ENCODE measurements at regions not wholly inside any gene's neighbourhood (a gene's known extent, or its start where the extent isn't known, plus 50 kb on each side); places are given as distances from the start of the nearest gene placed in this dataset.
"Not testable (repeated sequence)": the region's sequence is repeated elsewhere in the genome, so short reads cannot be mapped to it uniquely, and the experiment has no call there.

GRCh38 chr3:101913168-101913567 lies 63.9 kb downstream of the NFKBIZ start:
- DNase-seq = no peak

GRCh38 chr3:101917761-101918160 lies 68.4 kb downstream of the NFKBIZ start:
- DNase-seq = not testable (repeated sequence)

- not testable (repeated sequence) for DNase-seq
These were observed 72.9 kb downstream of the NFKBIZ start for GRCh38 chr3:101922151-101922725.

- DNase-seq = not testable (repeated sequence)
These were observed 75.3 kb downstream of the NFKBIZ start for GRCh38 chr3:101924621-101925020.

GRCh38 chr3:101925124-101925523 lies 75.8 kb downstream of the NFKBIZ start:
- not testable (repeated sequence) for DNase-seq

- DNase-seq = peak; percentile 29
These were observed 76.2 kb downstream of the NFKBIZ start for GRCh38 chr3:101925564-101925963.

GRCh38 chr3:101926594-101927105 lies 77.3 kb downstream of the NFKBIZ start:
- DNase-seq = no peak

- DNase-seq = no peak
These were observed 79.6 kb downstream of the NFKBIZ start for GRCh38 chr3:101928890-101929289.

- no peak for DNase-seq
These were observed 81.8 kb downstream of the NFKBIZ start for GRCh38 chr3:101931081-101931480.

GRCh38 chr3:101932326-101933068 lies 83.2 kb downstream of the NFKBIZ start:
- no peak for DNase-seq

GRCh38 chr3:101936419-101937356 lies 87.4 kb downstream of the NFKBIZ start:
- DNase-seq = no peak

- DNase-seq = no peak
These were observed 89.0 kb downstream of the NFKBIZ start for GRCh38 chr3:101938262-101938847.

GRCh38 chr3:101939361-101940049 lies 90.2 kb downstream of the NFKBIZ start:
- DNase-seq = no peak

- no peak for DNase-seq
These were observed 91.4 kb downstream of the NFKBIZ start for GRCh38 chr3:101940521-101941317.

- no peak for DNase-seq
These were observed 92.2 kb downstream of the NFKBIZ start for GRCh38 chr3:101941318-101942040.

GRCh38 chr3:101942356-101942755 lies 93.0 kb downstream of the NFKBIZ start:
- DNase-seq = no peak

- no peak for DNase-seq
These were observed 93.7 kb downstream of the NFKBIZ start for GRCh38 chr3:101943029-101943428.

GRCh38 chr3:101944308-101944707 lies 95.0 kb downstream of the NFKBIZ start:
- DNase-seq = no peak

GRCh38 chr3:101945980-101946379 lies 96.7 kb downstream of the NFKBIZ start:
- no peak for DNase-seq

- no peak for DNase-seq
These were observed 97.6 kb downstream of the NFKBIZ start for GRCh38 chr3:101946906-101947305.

GRCh38 chr3:101950510-101950909 lies 101.2 kb downstream of the NFKBIZ start:
- DNase-seq = no peak

Measured in NCI-H510A treated with DMSO at 0.1 percent for 48 hours (cell line).